ENCODE measurements at regions not wholly inside any gene's neighbourhood (a gene's known extent, or its start where the extent isn't known, plus 50 kb on each side); places are given as distances from the start of the nearest gene placed in this dataset.

- TF ChIP-seq, protein P1, sequence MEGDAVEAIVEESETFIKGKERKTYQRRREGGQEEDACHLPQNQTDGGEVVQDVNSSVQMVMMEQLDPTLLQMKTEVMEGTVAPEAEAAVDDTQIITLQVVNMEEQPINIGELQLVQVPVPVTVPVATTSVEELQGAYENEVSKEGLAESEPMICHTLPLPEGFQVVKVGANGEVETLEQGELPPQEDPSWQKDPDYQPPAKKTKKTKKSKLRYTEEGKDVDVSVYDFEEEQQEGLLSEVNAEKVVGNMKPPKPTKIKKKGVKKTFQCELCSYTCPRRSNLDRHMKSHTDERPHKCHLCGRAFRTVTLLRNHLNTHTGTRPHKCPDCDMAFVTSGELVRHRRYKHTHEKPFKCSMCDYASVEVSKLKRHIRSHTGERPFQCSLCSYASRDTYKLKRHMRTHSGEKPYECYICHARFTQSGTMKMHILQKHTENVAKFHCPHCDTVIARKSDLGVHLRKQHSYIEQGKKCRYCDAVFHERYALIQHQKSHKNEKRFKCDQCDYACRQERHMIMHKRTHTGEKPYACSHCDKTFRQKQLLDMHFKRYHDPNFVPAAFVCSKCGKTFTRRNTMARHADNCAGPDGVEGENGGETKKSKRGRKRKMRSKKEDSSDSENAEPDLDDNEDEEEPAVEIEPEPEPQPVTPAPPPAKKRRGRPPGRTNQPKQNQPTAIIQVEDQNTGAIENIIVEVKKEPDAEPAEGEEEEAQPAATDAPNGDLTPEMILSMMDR (IDR thresholded peaks at IDR 0.05): no peak
- no peak for TF ChIP-seq EP300 (IDR thresholded peaks at IDR 0.05)
- no peak for TF ChIP-seq POLR2A (IDR thresholded peaks at IDR 0.05)
Measured at GRCh38 chr16:8516471-8516870, 73.8 kb downstream of the TMEM114 start.

All from ovary (tissue), 3 donors.